NT2/D1 (cell line): ENCODE measurements at regions not wholly inside any gene's neighbourhood (a gene's known extent, or its start where the extent isn't known, plus 50 kb on each side); places are given as distances from the start of the nearest gene placed in this dataset.

Experiments
- SUZ12 ChIP-seq: IDR thresholded peaks from 2 replicates; pipeline ENCODE4 v1.6.1; 2011; ENCODE audit not compliant: insufficient read length, insufficient read depth; ENCODE audit errors: extremely low read depth
- YY1 ChIP-seq: IDR thresholded peaks from 2 replicates; pipeline ENCODE4 v1.6.1; 2011; ENCODE audit not compliant: insufficient read length, insufficient read depth
- ZNF274 ChIP-seq: IDR thresholded peaks from 2 replicates; pipeline ENCODE4 v1.6.1; 2011; ENCODE audit warnings: mild to moderate bottlenecking, low read depth, low read length

DNA sequence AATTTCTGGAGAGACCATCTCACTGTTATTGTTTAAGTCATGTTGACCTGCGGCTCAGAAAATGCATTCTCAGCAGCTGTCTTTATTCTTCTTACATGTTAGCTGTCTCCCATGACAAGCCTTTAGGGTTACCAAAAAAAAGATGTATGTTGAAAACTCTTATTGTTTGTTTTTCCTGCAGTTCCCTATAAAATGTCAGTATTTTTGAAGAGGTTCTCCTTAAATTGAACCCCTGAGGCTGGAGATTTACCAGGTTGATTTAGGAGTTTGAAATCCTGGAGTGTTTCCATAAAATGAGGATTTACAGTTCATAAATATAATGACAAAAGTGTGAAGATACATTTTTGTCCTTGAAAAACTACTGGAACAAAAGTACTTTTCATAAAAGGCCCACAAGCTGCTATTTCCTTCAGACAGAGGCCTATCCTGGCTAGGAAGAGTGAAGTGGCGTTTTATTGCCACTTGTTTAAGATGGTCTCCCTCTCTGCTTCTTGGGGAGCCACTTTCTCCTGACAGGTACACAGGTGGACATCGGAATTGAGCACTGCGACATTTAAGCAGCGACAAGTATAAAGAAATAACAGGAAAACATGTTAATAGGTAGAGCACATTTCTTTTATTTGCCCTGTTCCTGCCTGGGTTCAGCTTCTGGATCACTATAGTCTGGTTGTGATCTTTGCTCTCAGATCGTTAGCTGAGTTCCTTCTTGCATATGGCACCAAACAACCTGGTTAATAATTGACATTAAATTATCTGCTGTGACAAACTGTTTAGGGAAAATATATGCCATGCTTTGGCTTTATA is 344.8 kb upstream of the RPS23 start:
- no peak for TF ChIP-seq ZNF274
- no peak for TF ChIP-seq YY1
- TF ChIP-seq SUZ12 = no peak
